Vagina (tissue), 2 donors: ENCODE measurements at regions not wholly inside any gene's neighbourhood (a gene's known extent, or its start where the extent isn't known, plus 50 kb on each side); places are given as distances from the start of the nearest gene placed in this dataset.

Experiments used
- POLR2A ChIP-seq, 2 donors: fragments of 450-650 bp; IDR thresholded peaks; one replicate each; pipeline ENCODE4 v1.6.1; 2017; ENCODE audit warnings: antibody characterized with exemption in 2 of 2, mild to moderate bottlenecking in 2 of 2, moderate library complexity in 2 of 2
- TF ChIP-seq, protein P1 (sequence below), 3 experiments: fragments of 450-650 bp in 2 of 3; fragments of 200-600 bp in 1 of 3; sonication (generic) in 1 of 3; IDR thresholded peaks; one replicate each; pipeline ENCODE4 v1.5.1; 2017 to 2019; ENCODE audit warnings: antibody characterized with exemption in 3 of 3, mild to moderate bottlenecking in 2 of 3, moderate library complexity in 2 of 3

DNA sequence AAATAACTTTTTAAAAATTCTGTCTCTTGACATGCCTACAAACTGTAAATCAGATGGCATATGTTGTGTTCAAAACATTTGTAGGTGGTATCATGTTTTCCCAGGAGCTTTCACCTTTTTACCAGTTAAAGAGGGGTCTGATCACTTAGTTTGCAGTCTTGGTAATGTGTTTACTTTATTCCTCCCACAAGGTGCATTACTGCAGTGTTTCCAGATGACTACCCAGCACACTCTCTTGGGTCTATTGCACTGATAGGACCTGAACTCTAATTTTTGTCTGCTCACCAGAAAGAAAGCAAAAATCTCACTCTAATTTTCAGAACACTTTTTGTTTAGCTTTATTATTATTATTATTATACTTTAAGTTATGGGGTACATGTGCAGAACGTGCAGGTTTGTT lies 734.1 kb downstream of the GBE1 start:
- TF ChIP-seq, protein P1, sequence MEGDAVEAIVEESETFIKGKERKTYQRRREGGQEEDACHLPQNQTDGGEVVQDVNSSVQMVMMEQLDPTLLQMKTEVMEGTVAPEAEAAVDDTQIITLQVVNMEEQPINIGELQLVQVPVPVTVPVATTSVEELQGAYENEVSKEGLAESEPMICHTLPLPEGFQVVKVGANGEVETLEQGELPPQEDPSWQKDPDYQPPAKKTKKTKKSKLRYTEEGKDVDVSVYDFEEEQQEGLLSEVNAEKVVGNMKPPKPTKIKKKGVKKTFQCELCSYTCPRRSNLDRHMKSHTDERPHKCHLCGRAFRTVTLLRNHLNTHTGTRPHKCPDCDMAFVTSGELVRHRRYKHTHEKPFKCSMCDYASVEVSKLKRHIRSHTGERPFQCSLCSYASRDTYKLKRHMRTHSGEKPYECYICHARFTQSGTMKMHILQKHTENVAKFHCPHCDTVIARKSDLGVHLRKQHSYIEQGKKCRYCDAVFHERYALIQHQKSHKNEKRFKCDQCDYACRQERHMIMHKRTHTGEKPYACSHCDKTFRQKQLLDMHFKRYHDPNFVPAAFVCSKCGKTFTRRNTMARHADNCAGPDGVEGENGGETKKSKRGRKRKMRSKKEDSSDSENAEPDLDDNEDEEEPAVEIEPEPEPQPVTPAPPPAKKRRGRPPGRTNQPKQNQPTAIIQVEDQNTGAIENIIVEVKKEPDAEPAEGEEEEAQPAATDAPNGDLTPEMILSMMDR (IDR thresholded peaks at IDR 0.05): no peak
- TF ChIP-seq POLR2A (IDR thresholded peaks at IDR 0.05): no peak
